HG02884 (cell line): ENCODE measurements at regions not wholly inside any gene's neighbourhood (a gene's known extent, or its start where the extent isn't known, plus 50 kb on each side); places are given as distances from the start of the nearest gene placed in this dataset.

Source experiments
- ATAC-seq: cut with Tn5 transposase; IDR thresholded peaks from one replicate; pipeline ENCODE4 v1.9.1; 2021; ENCODE audit warnings: mild to moderate bottlenecking, moderate library complexity; ENCODE audit not compliant: unreplicated experiment

- no peak for ATAC-seq
Observed at GRCh38 chr12:98453492-98453891, 61.9 kb upstream of the TMPO start.

GRCh38 chr12:98456041-98456440 is 59.3 kb upstream of the TMPO start:
- ATAC-seq = no peak

GRCh38 chr12:98456576-98457573 is 58.5 kb upstream of the TMPO start:
- peak; percentile 66 for ATAC-seq

DNA sequence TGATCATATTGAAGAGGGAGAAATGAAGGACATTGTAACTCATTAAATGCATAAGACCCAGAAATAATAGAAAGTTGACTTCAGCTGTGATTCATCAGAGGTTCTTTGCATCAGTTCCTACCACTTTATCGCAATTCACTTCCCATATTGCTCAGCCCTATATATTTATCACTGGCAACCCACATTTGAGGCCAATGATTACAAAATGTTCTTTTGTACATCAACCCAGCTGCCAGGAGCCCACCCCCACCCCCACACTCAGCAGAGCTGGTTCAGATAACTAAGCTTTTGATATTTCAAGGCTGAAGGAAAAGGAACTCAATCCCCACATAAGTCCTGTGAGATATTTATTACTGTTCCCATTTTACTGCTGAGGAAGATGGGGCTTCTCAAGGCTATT is 51.2 kb upstream of the TMPO start:
- no peak for ATAC-seq

DNA sequence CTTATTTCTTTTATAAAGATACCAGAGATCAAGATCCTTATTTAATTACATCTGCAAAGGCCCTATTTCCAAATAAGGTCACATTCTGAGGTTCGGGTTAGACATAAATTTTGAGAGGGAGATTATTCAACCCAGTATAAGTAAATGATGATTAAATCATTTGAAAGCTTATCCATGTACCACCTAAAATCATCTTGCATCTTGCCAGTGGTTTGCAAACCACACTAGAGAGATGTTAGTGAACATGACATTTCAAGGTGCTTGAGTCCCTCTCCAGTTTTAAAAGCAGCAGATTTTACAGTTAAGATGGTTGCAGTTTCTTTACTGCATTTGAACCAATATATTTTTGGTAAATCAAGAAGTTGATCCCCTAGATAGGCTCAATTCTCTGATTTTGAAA is 49.9 kb upstream of the TMPO start:
- no peak for ATAC-seq
